Mesodermal cell (in vitro differentiated cells): ENCODE measurements at regions not wholly inside any gene's neighbourhood (a gene's known extent, or its start where the extent isn't known, plus 50 kb on each side); places are given as distances from the start of the nearest gene placed in this dataset.
"Not testable (repeated sequence)": the region's sequence is repeated elsewhere in the genome, so short reads cannot be mapped to it uniquely, and the experiment has no call there.

Experiments
- H3K27ac ChIP-seq: 2 replicates; pipeline ENCODE4 v1.7.0; 2013; ENCODE audit warnings: mild to moderate bottlenecking, low read depth, low read length, moderate library complexity; ENCODE audit not compliant: severe bottlenecking
- H3K36me3 ChIP-seq: 2 replicates; pipeline ENCODE4 v1.7.1; 2013; ENCODE audit warnings: mild to moderate bottlenecking, low read length, moderate library complexity; ENCODE audit not compliant: control insufficient read depth, insufficient read depth
- H3K4me1 ChIP-seq: one replicate; pipeline ENCODE4 v1.7.1; 2013; ENCODE audit warnings: mild to moderate bottlenecking, low read length; ENCODE audit not compliant: insufficient read depth, control insufficient read depth, poor library complexity, severe bottlenecking
- H3K4me3 ChIP-seq: 2 replicates; pipeline ENCODE4 v1.7.0; 2013; ENCODE audit warnings: low read length, control low read depth, mild to moderate bottlenecking; ENCODE audit not compliant: insufficient read depth, poor library complexity, severe bottlenecking; ENCODE audit errors: extremely low read depth
- H3K9me3 ChIP-seq: 2 replicates; pipeline ENCODE4 v1.7.1; 2013; ENCODE audit warnings: mild to moderate bottlenecking, low read length, moderate library complexity; ENCODE audit not compliant: control insufficient read depth
- WGBS, 2 experiments: methylation state at CpG; one replicate each; pipeline ENCODE4 v1.1.5; 2013; ENCODE audit warnings: missing lambda C conversion rate in 2 of 2; ENCODE audit not compliant: insufficient coverage in 2 of 2; 5-methylcytosine and 5-hydroxymethylcytosine counted together

DNA sequence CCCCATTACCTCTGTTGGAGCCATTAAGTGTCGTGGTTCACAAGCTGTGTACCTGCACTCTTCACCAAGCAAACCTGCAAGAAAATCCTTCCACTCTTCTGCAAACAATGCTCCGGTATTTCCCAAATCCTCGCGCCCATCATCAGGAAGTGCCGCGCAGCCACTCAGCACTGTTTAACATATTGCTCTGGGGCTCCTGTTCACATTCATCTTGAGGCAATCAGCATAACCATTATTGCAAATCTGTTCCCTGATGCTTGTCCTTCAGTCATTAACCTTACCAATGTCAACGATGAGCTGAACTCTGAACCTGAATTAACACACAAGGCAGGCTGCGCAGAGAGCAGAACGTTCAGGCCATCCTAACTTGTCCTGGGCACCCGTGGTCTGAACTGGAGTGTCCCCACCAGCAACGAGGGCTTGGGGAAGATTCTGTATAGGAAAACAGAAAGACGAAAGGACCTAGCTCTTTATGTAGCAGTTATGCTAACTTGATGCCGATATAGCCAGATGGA is 751.4 kb upstream of the AUTS2 start:
- H3K4me3 ChIP-seq = no peak overlapping the region
- WGBS, 2 experiments = 88 to 90% methylated on average over 10 to 11 of the region's 13 CpGs
- H3K36me3 ChIP-seq = no peaks in the 10 kb centered on the region
- no peak overlapping the region for H3K27ac ChIP-seq
- H3K4me1 ChIP-seq = no peaks in the 10 kb centered on the region
- H3K9me3 ChIP-seq = no peaks in the 10 kb centered on the region

- Histone ChIP-seq H3K4me1 (no peaks in the 10 kb centered on the region), H3K27ac (no peak overlapping the region), H3K36me3 (no peaks in the 10 kb centered on the region), H3K9me3 (no peaks in the 10 kb centered on the region), H3K4me3 (no peak overlapping the region)
- WGBS, 2 experiments = 100% methylated on average over 2 of the region's 6 CpGs
Observed at GRCh38 chr7:68853254-68853653, 745.0 kb upstream of the AUTS2 start.

GRCh38 chr7:68857571-68857970 is 740.7 kb upstream of the AUTS2 start:
- Histone ChIP-seq H3K4me3 (no peak overlapping the region), H3K4me1 (no peaks in the 10 kb centered on the region), H3K9me3 (no peaks in the 10 kb centered on the region), H3K36me3 (no peaks in the 10 kb centered on the region), H3K27ac (no peak overlapping the region)
- 71 to 89% methylated on average over 1 of the region's 1 CpG for WGBS, 2 experiments

GRCh38 chr7:68858497-68858896 is 739.8 kb upstream of the AUTS2 start:
- no peak overlapping the region for H3K4me3 ChIP-seq
- no peaks in the 10 kb centered on the region for H3K9me3 ChIP-seq
- no peak overlapping the region for H3K27ac ChIP-seq
- no peaks in the 10 kb centered on the region for H3K36me3 ChIP-seq
- WGBS, 2 experiments = no CpG with 5 or more reads among the region's 1 CpG
- no peaks in the 10 kb centered on the region for H3K4me1 ChIP-seq

DNA sequence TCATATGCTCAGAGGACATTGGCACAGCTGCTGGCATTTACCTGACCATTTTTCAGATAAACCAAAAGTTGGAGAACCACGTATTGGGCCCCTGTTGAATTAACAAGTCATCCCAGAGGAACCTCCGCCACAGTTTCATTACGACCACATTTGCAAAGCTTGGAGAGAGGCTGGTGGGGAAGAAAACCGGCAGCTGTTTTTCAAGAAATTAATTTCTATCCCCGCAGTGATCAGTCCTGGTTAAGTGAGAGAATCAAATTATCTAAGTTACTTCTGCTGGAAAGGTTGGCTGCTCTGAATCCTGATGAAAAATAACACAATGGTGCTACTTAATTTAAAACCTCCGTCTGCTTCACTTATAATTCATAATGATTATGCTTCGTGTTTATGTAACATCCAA is 737.1 kb upstream of the AUTS2 start:
- Histone ChIP-seq H3K4me3 (no peak overlapping the region), H3K9me3 (peaks cover 3% of the 10 kb centered on the region), H3K36me3 (no peaks in the 10 kb centered on the region), H3K27ac (no peak overlapping the region), H3K4me1 (no peaks in the 10 kb centered on the region)
- WGBS, 2 experiments = 85 to 100% methylated on average over 3 to 6 of the region's 7 CpGs

DNA sequence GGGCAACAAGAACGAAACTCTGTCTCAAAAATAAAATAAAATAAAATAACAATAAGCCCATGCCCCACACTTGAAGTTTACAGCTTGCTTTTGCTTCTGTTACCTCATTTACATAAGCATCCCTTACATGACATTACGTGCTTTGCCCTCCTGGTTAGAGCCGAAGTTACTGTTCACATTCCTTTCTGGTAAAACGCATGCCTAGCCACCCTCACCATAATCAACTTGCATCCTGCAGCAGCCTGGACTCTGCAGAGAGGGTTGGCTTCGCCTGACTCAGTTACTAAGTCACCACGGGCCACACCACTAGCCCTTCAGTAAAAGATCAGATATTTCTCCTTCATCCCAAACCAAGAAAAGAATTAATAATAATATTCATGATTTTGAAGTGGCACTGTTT is 736.0 kb upstream of the AUTS2 start:
- Histone ChIP-seq H3K36me3 (no peaks in the 10 kb centered on the region), H3K4me1 (no peaks in the 10 kb centered on the region), H3K27ac (no peak overlapping the region), H3K4me3 (no peak overlapping the region), H3K9me3 (peaks cover 3% of the 10 kb centered on the region)
- 88 to 100% methylated on average over 3 of the region's 6 CpGs for WGBS, 2 experiments

DNA sequence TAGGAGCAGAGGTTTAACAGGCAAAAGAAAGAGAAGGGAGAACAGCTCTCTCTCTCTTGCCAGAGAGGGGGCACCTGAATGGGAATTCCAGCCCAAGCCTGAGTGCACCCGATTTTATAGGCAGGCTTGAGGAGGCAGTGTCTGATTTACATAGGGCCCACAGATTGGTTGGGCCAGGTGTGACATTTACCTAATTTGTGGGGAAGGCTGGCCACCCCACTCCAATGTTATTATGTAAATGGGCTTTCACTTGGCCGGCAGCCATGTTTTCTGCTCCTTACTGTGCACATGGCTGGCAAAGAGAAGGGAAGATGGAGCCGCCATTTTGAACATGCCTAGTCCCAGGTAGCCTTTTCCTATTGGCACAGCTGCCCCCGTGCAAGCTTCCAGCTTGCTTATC is 735.5 kb upstream of the AUTS2 start:
- no peaks in the 10 kb centered on the region for H3K36me3 ChIP-seq
- 82 to 100% methylated on average over 3 of the region's 4 CpGs for WGBS, 2 experiments
- H3K9me3 ChIP-seq = peaks cover 3% of the 10 kb centered on the region
- H3K4me3 ChIP-seq = no peak overlapping the region
- H3K4me1 ChIP-seq = no peaks in the 10 kb centered on the region
- no peak overlapping the region for H3K27ac ChIP-seq

GRCh38 chr7:68865351-68866199 is 732.7 kb upstream of the AUTS2 start:
- H3K9me3 ChIP-seq = peaks cover 3% of the 10 kb centered on the region
- no peak overlapping the region for H3K27ac ChIP-seq
- no peak overlapping the region for H3K4me3 ChIP-seq
- H3K36me3 ChIP-seq = no peaks in the 10 kb centered on the region
- WGBS, 2 experiments = 59 to 100% methylated on average over 2 to 3 of the region's 6 CpGs
- no peaks in the 10 kb centered on the region for H3K4me1 ChIP-seq

DNA sequence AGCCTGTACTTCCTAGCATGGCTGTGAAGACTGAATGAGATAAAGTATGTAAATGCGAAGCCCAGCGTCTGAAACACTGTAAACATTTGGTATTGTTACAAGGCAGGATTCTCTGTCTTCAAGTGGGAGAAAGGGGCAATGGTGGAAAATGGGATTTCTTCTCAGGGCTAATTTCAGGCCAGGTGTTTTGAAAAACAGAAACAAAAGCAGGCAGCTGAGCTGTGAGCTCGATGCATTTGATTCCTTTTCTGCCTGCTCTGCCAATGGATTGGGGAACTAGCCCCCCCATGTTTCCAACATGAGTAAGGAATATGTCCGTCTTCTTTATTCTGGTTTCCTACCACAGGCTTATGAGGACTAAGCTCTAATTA is 732.1 kb upstream of the AUTS2 start:
- H3K9me3 ChIP-seq = peaks cover 3% of the 10 kb centered on the region
- 38 to 51% methylated on average over 3 of the region's 4 CpGs for WGBS, 2 experiments
- H3K36me3 ChIP-seq = no peaks in the 10 kb centered on the region
- H3K4me1 ChIP-seq = no peaks in the 10 kb centered on the region
- H3K4me3 ChIP-seq = no peak overlapping the region
- no peak overlapping the region for H3K27ac ChIP-seq

GRCh38 chr7:68866721-68867120 is 731.6 kb upstream of the AUTS2 start:
- not testable (repeated sequence) for H3K4me1 ChIP-seq, H3K4me3 ChIP-seq, H3K27ac ChIP-seq, H3K36me3 ChIP-seq, H3K9me3 ChIP-seq
- WGBS, 2 experiments = 28 to 46% methylated on average over 2 to 3 of the region's 3 CpGs

GRCh38 chr7:68868978-68869377 is 729.3 kb upstream of the AUTS2 start:
- no peak overlapping the region for H3K27ac ChIP-seq
- H3K9me3 ChIP-seq = peaks cover 3% of the 10 kb centered on the region
- WGBS, 2 experiments = 82 to 87% methylated on average over 4 to 6 of the region's 6 CpGs
- no peaks in the 10 kb centered on the region for H3K36me3 ChIP-seq
- H3K4me1 ChIP-seq = no peaks in the 10 kb centered on the region
- no peak overlapping the region for H3K4me3 ChIP-seq
